Skeletal muscle cell (primary cell): ENCODE measurements at regions not wholly inside any gene's neighbourhood (a gene's known extent, or its start where the extent isn't known, plus 50 kb on each side); places are given as distances from the start of the nearest gene placed in this dataset.

Experiments used
- DNase-seq: peaks from one replicate; pipeline ENCODE4 v3.0.0-alpha.2; 2010; ENCODE audit warnings: low read depth
- H3K4me3 ChIP-seq: 2 replicates; pipeline ENCODE4 v1.5.1; 2011; ENCODE audit warnings: low read depth, mild to moderate bottlenecking, control low read depth, low read length, moderate library complexity

- DNase-seq = no peak
- no peak overlapping the region for H3K4me3 ChIP-seq
Measured at GRCh38 chr4:19832411-19832810, 419.3 kb upstream of the SLIT2 start.

DNA sequence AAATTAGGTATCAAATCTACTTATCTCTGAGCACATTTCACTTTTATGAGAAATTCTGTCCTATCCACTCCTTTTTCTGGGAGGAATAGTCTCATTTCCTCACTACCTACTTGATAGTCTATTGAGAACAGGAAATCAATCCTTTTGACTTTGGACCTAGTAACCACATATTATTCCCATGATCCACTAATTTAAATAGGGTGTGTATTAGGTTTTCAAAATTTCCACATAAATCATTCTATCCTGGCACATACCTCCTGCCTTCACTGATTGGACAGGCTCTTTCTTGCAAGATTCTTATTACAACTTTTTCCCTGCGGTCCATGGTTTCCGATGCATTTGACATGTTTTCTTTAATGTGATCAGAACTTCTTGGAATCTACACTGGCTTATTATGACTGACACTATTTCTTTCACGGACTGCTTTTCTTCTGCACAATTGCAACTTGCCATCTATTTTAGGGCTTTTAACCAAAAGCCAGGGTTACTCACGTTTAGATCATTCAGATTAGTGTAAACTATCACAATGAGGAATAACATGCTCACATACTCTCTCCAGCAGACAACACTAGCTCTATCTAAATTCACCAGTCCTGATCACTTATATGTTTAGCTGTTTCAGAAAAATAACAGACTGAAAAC is 419.9 kb upstream of the SLIT2 start:
- no peak overlapping the region for H3K4me3 ChIP-seq
- no peak for DNase-seq

DNA sequence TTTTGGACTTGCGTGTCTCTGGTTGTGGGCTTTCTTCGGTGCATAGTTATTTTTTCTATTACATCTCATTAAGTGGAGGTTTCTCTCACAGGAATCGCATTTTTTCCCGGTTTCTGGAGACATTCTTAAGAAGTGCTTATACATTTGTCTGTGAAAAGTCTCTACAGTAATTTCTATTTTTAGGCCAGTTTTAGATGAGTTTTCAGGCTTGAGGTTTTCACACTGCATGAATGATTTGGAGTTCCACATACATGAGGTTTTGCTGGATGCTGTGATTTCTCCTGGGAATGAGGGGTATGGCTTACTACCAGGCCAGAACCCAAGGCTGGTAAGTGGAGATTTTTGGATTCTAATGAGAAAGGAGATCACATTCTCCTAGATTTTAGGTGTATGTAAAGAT is 422.6 kb upstream of the SLIT2 start:
- no peak overlapping the region for H3K4me3 ChIP-seq
- no peak for DNase-seq

GRCh38 chr4:19823781-19824180 is 427.9 kb upstream of the SLIT2 start:
- no peak overlapping the region for H3K4me3 ChIP-seq
- no peak for DNase-seq

- DNase-seq = no peak
- H3K4me3 ChIP-seq = no peak overlapping the region
Measured at GRCh38 chr4:19819737-19820136, 432.0 kb upstream of the SLIT2 start.

DNA sequence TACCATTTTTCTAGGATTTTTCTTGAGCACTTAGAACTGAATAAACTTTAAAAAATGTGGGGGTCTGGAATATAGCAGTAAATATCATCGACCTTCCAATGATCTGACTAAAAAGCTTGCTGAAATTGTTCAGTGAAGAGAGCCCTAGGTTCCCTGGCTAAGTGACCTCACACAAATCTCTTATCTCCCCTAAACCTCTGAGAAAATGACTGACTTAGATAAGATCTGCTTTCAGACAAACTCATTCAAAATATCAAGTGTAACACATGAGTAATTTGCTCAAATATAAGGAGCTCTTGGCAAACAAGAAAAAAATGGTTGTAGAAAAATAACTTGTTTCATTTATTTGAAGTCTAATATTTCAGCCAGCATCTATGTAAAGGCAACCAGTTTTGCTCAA is 441.7 kb upstream of the SLIT2 start:
- H3K4me3 ChIP-seq = no peak overlapping the region

GRCh38 chr4:19807505-19807904 is 444.2 kb upstream of the SLIT2 start:
- H3K4me3 ChIP-seq = no peak overlapping the region
- DNase-seq = no peak

More for the DNA sequence above, 441.7 kb upstream of the SLIT2 start:
- DNase-seq = no peak

GRCh38 chr4:19806865-19807264 is 444.8 kb upstream of the SLIT2 start:
- no peak for DNase-seq
- no peak overlapping the region for H3K4me3 ChIP-seq

GRCh38 chr4:19803406-19803805 is 448.3 kb upstream of the SLIT2 start:
- DNase-seq = no peak
- no peak overlapping the region for H3K4me3 ChIP-seq

GRCh38 chr4:19793831-19794230 is 457.9 kb upstream of the SLIT2 start:
- no peak for DNase-seq
- no peak overlapping the region for H3K4me3 ChIP-seq

DNA sequence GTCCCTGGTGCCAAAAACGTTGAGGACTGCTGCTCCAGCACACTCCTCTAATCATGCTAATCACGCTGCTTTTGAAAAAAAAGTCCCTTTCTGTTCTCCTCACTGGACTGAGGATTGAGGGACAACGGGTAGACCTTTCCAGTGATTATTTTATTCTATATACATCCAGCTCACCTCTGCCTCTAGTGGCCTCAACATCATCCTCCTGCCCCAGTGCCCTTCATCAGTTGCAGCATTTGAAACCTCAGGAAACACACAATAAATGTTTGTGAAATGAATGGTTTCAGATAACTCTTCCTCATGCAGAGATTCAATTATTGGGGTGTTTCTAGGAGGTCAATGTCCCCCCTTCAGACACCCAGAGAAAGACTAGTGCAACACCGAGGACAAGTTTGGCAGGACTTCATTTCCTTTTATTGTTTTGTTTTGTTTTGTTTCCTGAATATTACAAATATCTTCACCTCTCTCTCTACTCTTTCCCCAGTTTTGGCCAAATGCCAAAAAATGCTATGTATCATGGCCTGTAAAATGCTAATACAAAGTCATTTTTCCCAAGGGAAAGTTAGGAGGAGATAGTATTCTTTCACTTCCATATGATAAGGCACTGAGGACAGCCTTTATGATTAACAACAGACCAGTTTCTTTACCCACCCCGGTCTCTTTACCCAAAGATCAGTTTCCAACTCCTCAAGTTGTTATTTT is 460.1 kb upstream of the SLIT2 start:
- DNase-seq = no peak
- no peak overlapping the region for H3K4me3 ChIP-seq

GRCh38 chr4:19786616-19787015 is 465.1 kb upstream of the SLIT2 start:
- no peak for DNase-seq
- no peak overlapping the region for H3K4me3 ChIP-seq

- H3K4me3 ChIP-seq = no peak overlapping the region
- DNase-seq = no peak
Measured at GRCh38 chr4:19783667-19784223, 468.0 kb upstream of the SLIT2 start.

DNA sequence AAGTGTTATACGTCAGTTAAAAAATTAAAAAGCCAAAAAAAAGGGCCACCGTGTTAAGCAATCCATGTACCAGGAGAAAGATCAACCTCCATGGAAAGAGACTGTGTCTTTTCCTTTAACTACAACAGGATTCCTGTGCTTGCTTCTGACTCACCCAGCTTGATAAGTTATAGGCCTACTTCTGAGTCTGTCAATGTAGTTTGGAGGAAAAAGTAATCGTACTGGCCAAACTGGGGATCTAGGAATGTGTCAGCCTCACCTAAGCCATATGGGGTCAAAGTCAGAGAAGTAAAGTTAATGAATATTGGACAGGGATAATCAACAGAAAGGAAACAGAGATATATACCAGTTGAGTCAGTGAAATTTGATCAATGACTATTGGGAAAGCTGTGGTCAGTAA is 470.8 kb upstream of the SLIT2 start:
- no peak overlapping the region for H3K4me3 ChIP-seq

DNA sequence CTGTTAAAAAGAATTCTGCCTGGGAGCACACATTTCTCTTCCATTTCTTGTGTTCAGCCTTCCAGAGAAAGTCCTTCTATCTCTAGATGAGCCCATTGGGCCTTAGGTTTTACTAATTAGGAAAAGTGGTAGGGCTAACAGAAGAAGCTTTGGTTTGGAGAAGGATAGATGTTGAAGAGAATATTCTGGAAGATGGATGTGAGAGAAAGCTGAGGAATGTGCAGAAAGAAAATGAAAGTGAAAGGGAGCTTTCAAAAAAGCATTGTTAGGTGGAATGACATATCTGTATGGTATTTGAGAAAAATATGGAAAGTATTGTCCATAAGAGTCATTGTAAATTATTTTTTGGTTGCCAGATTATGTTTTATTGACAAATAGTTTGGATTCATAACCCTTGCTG is 474.8 kb upstream of the SLIT2 start:
- DNase-seq = no peak

More for the DNA sequence above, 470.8 kb upstream of the SLIT2 start:
- DNase-seq = no peak

GRCh38 chr4:19776021-19776459 is 475.7 kb upstream of the SLIT2 start:
- H3K4me3 ChIP-seq = no peak overlapping the region
- peak; percentile 77 for DNase-seq

More for the DNA sequence above, 474.8 kb upstream of the SLIT2 start:
- H3K4me3 ChIP-seq = no peak overlapping the region

DNA sequence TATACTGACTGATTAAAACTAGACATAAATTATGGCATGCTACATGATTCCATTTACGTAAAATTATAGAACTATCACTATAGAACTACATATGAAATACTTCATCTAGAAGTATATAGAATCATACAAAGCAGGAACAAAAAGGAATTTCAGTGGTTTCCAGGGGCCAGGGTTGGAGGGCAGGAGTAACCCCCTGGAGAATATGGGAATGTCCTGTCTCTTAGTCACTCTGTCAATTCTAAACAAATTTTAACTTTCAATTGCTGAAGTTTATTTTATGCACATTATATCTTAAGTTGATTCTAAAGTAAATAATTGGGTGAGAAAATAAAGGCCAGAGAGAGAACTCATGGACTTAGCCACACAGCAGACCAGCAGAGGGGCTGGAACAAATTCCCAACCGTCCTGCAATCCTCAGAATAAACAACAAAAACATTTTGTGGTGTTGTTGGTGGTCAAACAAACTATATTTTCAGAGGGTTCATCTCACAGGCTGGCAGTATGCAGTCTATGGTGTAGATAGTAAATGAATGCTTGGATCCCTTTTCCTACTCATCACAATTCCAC is 476.9 kb upstream of the SLIT2 start:
- peak; percentile 21 for DNase-seq
- H3K4me3 ChIP-seq = no peak overlapping the region

GRCh38 chr4:19772581-19772980 is 479.1 kb upstream of the SLIT2 start:
- no peak overlapping the region for H3K4me3 ChIP-seq
- no peak for DNase-seq

- DNase-seq = no peak
- no peak overlapping the region for H3K4me3 ChIP-seq
Measured at GRCh38 chr4:19756661-19757060, 495.0 kb upstream of the SLIT2 start.

- no peak overlapping the region for H3K4me3 ChIP-seq
- DNase-seq = no peak
Measured at GRCh38 chr4:19752599-19752998, 499.1 kb upstream of the SLIT2 start.
